HepG2 (cell line): ENCODE measurements at regions not wholly inside any gene's neighbourhood (a gene's known extent, or its start where the extent isn't known, plus 50 kb on each side); places are given as distances from the start of the nearest gene placed in this dataset.

Experiments
- ATAC-seq: fragments of 200-7000 bp; cut with Tn5 transposase; 3 replicates; pipeline ENCODE4 v1.9.1; 2020; ENCODE audit warnings: mild to moderate bottlenecking, moderate library complexity
- BruUV-seq: library from RNA; stranded (reverse); fragments of 400-500 nt; replicated peaks from 2 replicates; lab custom pipeline; 2021; lab: Mats Ljungman, UMichigan
- CTCF ChIA-PET: fragments of 300-600 bp; formaldehyde crosslinking; extraction: SDS; loops from one replicate; lab custom pipeline; 2021; ENCODE audit warnings: low total read pairs, inconsistent platforms, low intra/inter-chr PET ratio; lab: Yijun Ruan, JAX
- POLR2A ChIA-PET: fragments of 350-600 bp; sonication (Branson Sonifier 250); formaldehyde crosslinking; loops from one replicate; lab custom pipeline; 2020; ENCODE audit warnings: antibody characterized with exemption, inconsistent platforms; lab: Yijun Ruan, JAX
- DNase-seq: peaks from one replicate; pipeline ENCODE4 v3.0.0-alpha.2; 2015; ENCODE audit warnings: low spot score
- FAIRE-seq: peaks from 3 replicates; lab custom pipeline; 2011; peaks lifted over from hg19 to GRCh38; lab: Jason Lieb, UNC
- H2AFZ ChIP-seq: one replicate; pipeline ENCODE4 v1.6.1; 2011; ENCODE audit warnings: low read length, inconsistent platforms
- H3K27ac ChIP-seq: fragments of 300-600 bp; 3 replicates; pipeline ENCODE4 v1.8.0; 2011; ENCODE audit warnings: mixed run types, mild to moderate bottlenecking, mixed read lengths, low read length, inconsistent platforms; ENCODE audit not compliant: insufficient read depth; ENCODE audit errors: extremely low read length
- H3K27me3 ChIP-seq, 2 experiments: fragments of 200-600 bp in 1 of 2; 2 replicates in 1 of 2; 3 replicates in 1 of 2; pipeline versions ENCODE4 v1.6.0 to v1.8.0; 2011; ENCODE audit warnings: low read length in 2 of 2, mild to moderate bottlenecking in 2 of 2, moderate library complexity in 2 of 2, inconsistent platforms in 1 of 2; ENCODE audit not compliant: insufficient read depth in 2 of 2, control insufficient read depth in 1 of 2
- H3K36me3 ChIP-seq, 2 experiments: fragments of 200-600 bp in 1 of 2; replicated peaks in 1 of 2; 2 replicates in 1 of 2; 3 replicates in 1 of 2; pipeline versions ENCODE4 v1.5.1 to v1.8.0; 2011; ENCODE audit warnings: low read length in 2 of 2, inconsistent platforms in 1 of 2; ENCODE audit not compliant: insufficient read depth in 2 of 2, control insufficient read depth in 1 of 2
- H3K4me1 ChIP-seq: 2 replicates; pipeline ENCODE4 v1.5.1; 2012; ENCODE audit warnings: low read length, inconsistent platforms; ENCODE audit not compliant: insufficient read depth
- H3K4me2 ChIP-seq: 2 replicates; pipeline ENCODE4 v1.6.0; 2011; ENCODE audit warnings: low read depth, low read length, inconsistent platforms
- H3K4me3 ChIP-seq, 3 experiments: fragments of 200-600 bp in 1 of 3; sonication (generic), shearing (Covaris generic) in 1 of 3; replicated peaks in 1 of 3; 2 replicates each; pipeline ENCODE4 v1.5.1; 2011 to 2016; ENCODE audit warnings: low read length in 3 of 3, inconsistent platforms in 2 of 3, low read depth in 2 of 3, mild to moderate bottlenecking in 2 of 3, control low read depth in 1 of 3, mixed read lengths in 1 of 3; ENCODE audit not compliant: insufficient read depth in 1 of 3
- H3K79me2 ChIP-seq: one replicate; pipeline ENCODE4 v1.6.1; 2011; ENCODE audit warnings: low read length, inconsistent platforms; ENCODE audit not compliant: insufficient read depth
- H3K9ac ChIP-seq: 2 replicates; pipeline ENCODE4 v1.6.0; 2011; ENCODE audit warnings: mild to moderate bottlenecking, low read depth, low read length, inconsistent platforms; ENCODE audit not compliant: insufficient read depth
- H3K9me3 ChIP-seq: 2 replicates; pipeline ENCODE4 v1.5.1; 2012; ENCODE audit warnings: mild to moderate bottlenecking, low read length
- H4K20me1 ChIP-seq: 2 replicates; pipeline ENCODE4 v1.6.0; 2011; ENCODE audit warnings: inconsistent platforms, mild to moderate bottlenecking, low read length, moderate library complexity; ENCODE audit not compliant: insufficient read depth
- CEBPB ChIP-seq: IDR thresholded peaks from 2 replicates; pipeline ENCODE4 v1.6.1; 2011; ENCODE audit warnings: low read depth, low read length, improper control_type of control experiment, borderline replicate concordance
- EP300 ChIP-seq, 3 experiments: sonication (generic) in 1 of 3; formaldehyde crosslinking in 1 of 3; IDR thresholded peaks; 2 replicates each; pipeline versions ENCODE4 v1.5.1 to v1.6.1; 2011 to 2020; ENCODE audit warnings: low read depth in 2 of 3, low read length in 2 of 3, borderline replicate concordance in 1 of 3, improper control_type of control experiment in 1 of 3, mild to moderate bottlenecking in 1 of 3, missing genetic modification reagents in 1 of 3, moderate library complexity in 1 of 3
- ETV5 ChIP-seq: IDR thresholded peaks from 2 replicates; pipeline ENCODE4 v1.6.1; 2018; ENCODE audit warnings: missing biosample characterization, missing genetic modification reagents, inconsistent platforms, borderline replicate concordance
- EZH2 ChIP-seq: conservative IDR thresholded peaks from 2 replicates; pipeline ENCODE4 v1.6.1; 2012; ENCODE audit warnings: mild to moderate bottlenecking, low read depth, low read length, moderate library complexity
- FUBP1 ChIP-seq: sonication (generic); formaldehyde crosslinking; IDR thresholded peaks from 2 replicates; pipeline ENCODE4 v1.5.1; 2020; ENCODE audit warnings: missing genetic modification reagents, mild to moderate bottlenecking, borderline replicate concordance
- GPBP1L1 ChIP-seq: sonication (generic); formaldehyde crosslinking; IDR thresholded peaks from 2 replicates; pipeline ENCODE4 v1.5.0; 2020; ENCODE audit warnings: mild to moderate bottlenecking, missing genetic modification reagents
- HOXA5 ChIP-seq: sonication (generic); formaldehyde crosslinking; IDR thresholded peaks from 2 replicates; pipeline ENCODE4 v1.4.0; 2020; ENCODE audit warnings: missing genetic modification reagents
- HOXA7 ChIP-seq: sonication (generic); formaldehyde crosslinking; IDR thresholded peaks from 2 replicates; pipeline ENCODE4 v1.8.1; 2022; ENCODE audit warnings: mild to moderate bottlenecking, missing genetic modification reagents, moderate library complexity
- MAZ ChIP-seq, 2 experiments: sonication (generic) in 1 of 2; formaldehyde crosslinking in 1 of 2; IDR thresholded peaks; 2 replicates each; pipeline versions ENCODE4 v1.5.0 to v1.6.1; 2012 to 2020; ENCODE audit warnings: low read depth in 2 of 2, mild to moderate bottlenecking in 2 of 2, borderline replicate concordance in 1 of 2, improper control_type of control experiment in 1 of 2, low read length in 1 of 2, missing genetic modification reagents in 1 of 2, moderate library complexity in 1 of 2
- RBAK ChIP-seq: sonication (generic); formaldehyde crosslinking; IDR thresholded peaks from 2 replicates; pipeline ENCODE4 v1.5.1; 2020; ENCODE audit warnings: mild to moderate bottlenecking, missing genetic modification reagents
- STAG1 ChIP-seq: sonication (generic); formaldehyde crosslinking; IDR thresholded peaks from 2 replicates; pipeline ENCODE4 v1.4.0; 2020; ENCODE audit warnings: missing genetic modification reagents
- TBL1XR1 ChIP-seq: fragments of 150-350 bp; IDR thresholded peaks from 2 replicates; pipeline ENCODE4 v1.6.1; 2014; ENCODE audit warnings: borderline replicate concordance, low read length; ENCODE audit not compliant: partially characterized antibody
- TFDP1 ChIP-seq: IDR thresholded peaks from 2 replicates; pipeline ENCODE4 v1.6.1; 2016; ENCODE audit warnings: missing compliant biosample characterization, missing genetic modification reagents, borderline replicate concordance
- ZNF121 ChIP-seq: sonication (generic); formaldehyde crosslinking; IDR thresholded peaks from 2 replicates; pipeline ENCODE4 v1.5.0; 2020; ENCODE audit warnings: mild to moderate bottlenecking, missing genetic modification reagents
- ZNF441 ChIP-seq: sonication (generic); formaldehyde crosslinking; IDR thresholded peaks from 2 replicates; pipeline ENCODE4 v1.7.0; 2021; ENCODE audit warnings: missing genetic modification reagents, borderline replicate concordance
- ZNF572 ChIP-seq: sonication (generic); formaldehyde crosslinking; IDR thresholded peaks from 2 replicates; pipeline ENCODE4 v1.5.1; 2020; ENCODE audit warnings: mild to moderate bottlenecking, missing genetic modification reagents
- ZNF597 ChIP-seq: sonication (generic); formaldehyde crosslinking; IDR thresholded peaks from 2 replicates; pipeline ENCODE4 v1.5.0; 2020; ENCODE audit warnings: missing genetic modification reagents
- ZNF652 ChIP-seq: IDR thresholded peaks from 2 replicates; pipeline ENCODE4 v1.6.1; 2016; ENCODE audit warnings: low read depth, borderline replicate concordance
- WGBS: methylation state at CpG from one replicate; pipeline ENCODE4 v1.1.6; 2017; ENCODE audit warnings: low lambda C conversion rate; 5-methylcytosine and 5-hydroxymethylcytosine counted together
- in situ Hi-C: cut with HindIII; loops from 2 replicates; pipeline ENCODE4 v1.10.0; 2017; ENCODE audit warnings: low pct_unique_long_range_greater_than_20kb; ENCODE audit not compliant: extremely low pct_ligation_motif_present
- intact Hi-C: fragments of 100-400 bp; cut with micrococcal nuclease; formaldehyde crosslinking; loops from one replicate; pipeline ENCODE4 v1.10.0; 2022; ENCODE audit not compliant: unreplicated experiment

GRCh38 chr3:144102421-144102820, 130.8 kb downstream of the DIPK2A start:
- CTCF ChIA-PET, result no interaction called here
- 0% methylated on average over 1 of the region's 1 CpG for whole genome bisulfite sequencing
- ATAC-seq, result no peak

More at GRCh38 chr3:144102421-144102820, 130.8 kb downstream of the DIPK2A start:
- peaks cover 13% of the 10 kb centered on the region; the same call in 1 of the 2 replicates for H3K9me3 ChIP-seq
- TF ChIP-seq MAZ (IDR thresholded peaks at IDR 0.05; ENCODE audit: borderline replicate concordance, low read depth, low read length) (no peak), MAZ (CRISPR knock-in tag; IDR thresholded peaks at IDR 0.05; ENCODE audit: low read depth) (no peak), FUBP1 (CRISPR knock-in tag) (no peak), TBL1XR1 (no peak), ZNF441 (CRISPR knock-in tag) (no peak), EZH2 (no peak), STAG1 (CRISPR knock-in tag) (no peak), RBAK (CRISPR knock-in tag) (no peak), ETV5 (CRISPR knock-in tag) (no peak), ZNF121 (CRISPR knock-in tag) (no peak), TFDP1 (CRISPR knock-in tag) (no peak), EP300 (IDR thresholded peaks at IDR 0.05; ENCODE audit: low read depth in 2 of 2, low read length in 2 of 2) (no peak), EP300 (CRISPR knock-in tag; IDR thresholded peaks at IDR 0.05; ENCODE audit: borderline replicate concordance) (no peak), ZNF652 (no peak), ZNF597 (CRISPR knock-in tag) (no peak), HOXA7 (CRISPR knock-in tag) (no peak), CEBPB (no peak), ZNF572 (no peak), GPBP1L1 (CRISPR knock-in tag) (no peak), HOXA5 (CRISPR knock-in tag) (no peak)
- H4K20me1 ChIP-seq, result no peaks in the 10 kb centered on the region
- BruUV-seq, result no TSS peak
- DNase-seq (no peak), FAIRE-seq (no peak)
- H3K4me1 ChIP-seq, result peaks cover 10% of the 10 kb centered on the region; the same call in 1 of the 2 replicates
- no peak overlapping the region for H3K27ac ChIP-seq
- POLR2A ChIA-PET, result no interaction called here
- in situ Hi-C loops, result no loop called here
- H2AFZ ChIP-seq, result no peak overlapping the region
- no peaks in the 10 kb centered on the region; a peak in 1 of 5 replicates for H3K27me3 ChIP-seq
- intact Hi-C loops, result no loop called here
- H3K9ac ChIP-seq, result no peak overlapping the region
- no peaks in the 10 kb centered on the region for H3K79me2 ChIP-seq
- H3K4me3 ChIP-seq, result no peak overlapping the region
- H3K4me2 ChIP-seq, result no peak overlapping the region
- H3K36me3 ChIP-seq, result no peaks in the 10 kb centered on the region
